ENCODE measurements at regions not wholly inside any gene's neighbourhood (a gene's known extent, or its start where the extent isn't known, plus 50 kb on each side); places are given as distances from the start of the nearest gene placed in this dataset.

DNA sequence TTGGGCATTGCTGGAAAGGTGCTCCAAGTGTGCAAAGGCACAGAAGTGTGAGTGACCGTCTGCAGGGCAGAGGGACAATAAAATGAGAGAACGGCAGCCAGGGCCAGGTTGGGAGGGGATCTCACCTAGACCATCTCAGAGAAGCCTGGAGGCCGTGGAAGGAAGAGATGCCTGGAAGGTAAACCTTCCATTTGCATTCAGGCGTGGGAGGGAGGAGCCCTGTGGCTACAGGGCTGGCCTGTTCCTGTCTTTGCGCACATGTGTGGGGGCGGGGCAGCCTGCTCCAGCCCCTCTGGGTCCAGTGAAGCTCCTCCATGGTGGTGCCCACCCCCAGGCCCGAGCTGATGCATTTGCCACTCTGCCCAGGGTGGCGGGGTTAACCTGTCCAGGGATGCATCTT is 473.6 kb upstream of the MGMT start:
- no peaks in the 10 kb centered on the region for H3K27me3 ChIP-seq (ENCODE audit: control insufficient read depth, insufficient read depth, low read length)
- H3K9ac ChIP-seq (ENCODE audit: low read length), result no peak overlapping the region
- no peak overlapping the region for H3K4me3 ChIP-seq (ENCODE audit: low read length)
- H3K4me1 ChIP-seq (ENCODE audit: control insufficient read depth, insufficient read depth, low read length), result no peaks in the 10 kb centered on the region
- H3K36me3 ChIP-seq (ENCODE audit: control insufficient read depth, insufficient read depth, low read length), result no peaks in the 10 kb centered on the region
- no peak overlapping the region for H3K27ac ChIP-seq (ENCODE audit: low read depth, low read length)

DNA sequence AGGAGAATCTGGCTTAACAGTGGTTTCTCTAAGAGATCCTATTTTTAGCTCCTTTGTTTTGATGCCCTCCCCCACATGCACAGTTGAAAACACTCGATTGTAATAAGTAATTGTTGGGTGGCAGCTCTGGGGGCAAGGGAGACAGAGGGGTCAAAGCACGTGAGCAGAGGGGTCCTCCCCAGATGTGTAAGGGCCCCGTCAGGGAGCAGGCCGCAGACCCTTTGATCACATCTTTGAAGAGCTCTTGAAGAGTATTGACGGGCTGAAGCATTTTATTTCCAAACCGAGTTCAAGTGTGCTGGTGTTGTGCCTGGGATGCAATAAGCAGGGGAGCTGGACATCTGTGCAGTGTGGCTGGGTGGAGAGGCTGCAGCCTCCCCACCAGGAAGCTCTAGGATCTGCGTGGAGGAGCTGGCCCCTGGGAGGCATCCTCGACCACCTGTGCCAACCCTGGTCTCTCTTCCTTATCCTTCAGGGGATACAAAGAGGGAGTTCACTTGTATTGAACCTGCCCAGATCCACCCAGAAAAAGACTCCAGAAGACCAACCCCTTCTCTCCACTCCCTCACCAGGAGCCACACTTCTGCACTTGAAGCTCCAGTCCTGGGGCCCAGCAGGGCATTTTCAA is 473.0 kb upstream of the MGMT start:
- H3K4me1 ChIP-seq (ENCODE audit: control insufficient read depth, insufficient read depth, low read length), result no peaks in the 10 kb centered on the region
- H3K9ac ChIP-seq (ENCODE audit: low read length), result no peak overlapping the region
- no peaks in the 10 kb centered on the region for H3K27me3 ChIP-seq (ENCODE audit: control insufficient read depth, insufficient read depth, low read length)
- H3K27ac ChIP-seq (ENCODE audit: low read depth, low read length), result no peak overlapping the region
- no peak overlapping the region for H3K4me3 ChIP-seq (ENCODE audit: low read length)
- no peaks in the 10 kb centered on the region for H3K36me3 ChIP-seq (ENCODE audit: control insufficient read depth, insufficient read depth, low read length)

DNA sequence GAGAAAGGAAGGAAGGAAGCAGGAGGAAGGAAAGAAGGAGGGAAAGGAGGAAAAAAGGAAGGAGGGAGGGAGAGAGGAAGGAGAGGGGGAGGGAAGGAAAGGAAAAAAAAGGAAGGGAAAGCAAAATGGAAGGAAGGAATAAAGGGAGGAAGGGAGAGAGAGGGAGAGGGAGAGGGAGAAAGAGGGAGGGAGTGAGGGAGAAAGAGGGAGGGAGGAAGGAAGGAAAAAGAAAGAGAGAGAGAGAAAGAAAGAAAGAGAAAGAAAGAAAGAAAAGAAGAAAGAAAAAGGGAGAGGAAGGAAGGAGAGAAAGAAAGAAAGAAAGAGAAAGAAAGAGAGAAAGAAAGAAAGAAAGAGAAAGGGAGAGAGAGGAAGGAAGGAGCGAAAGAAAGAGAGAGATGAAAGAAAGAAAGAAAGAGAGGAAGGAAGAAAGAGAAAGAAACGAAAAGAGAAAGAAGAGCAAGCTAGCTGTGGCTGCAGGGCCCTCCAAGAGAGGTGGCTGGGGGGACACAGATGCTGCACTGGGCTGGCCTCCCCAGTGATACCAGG is 472.4 kb upstream of the MGMT start:
- Histone ChIP-seq H3K4me3 (ENCODE audit: low read length) (no peak overlapping the region), H3K36me3 (ENCODE audit: control insufficient read depth, insufficient read depth, low read length) (no peaks in the 10 kb centered on the region), H3K27ac (ENCODE audit: low read depth, low read length) (no peak overlapping the region), H3K27me3 (ENCODE audit: control insufficient read depth, insufficient read depth, low read length) (no peaks in the 10 kb centered on the region), H3K9ac (ENCODE audit: low read length) (no peak overlapping the region), H3K4me1 (ENCODE audit: control insufficient read depth, insufficient read depth, low read length) (no peaks in the 10 kb centered on the region)

DNA sequence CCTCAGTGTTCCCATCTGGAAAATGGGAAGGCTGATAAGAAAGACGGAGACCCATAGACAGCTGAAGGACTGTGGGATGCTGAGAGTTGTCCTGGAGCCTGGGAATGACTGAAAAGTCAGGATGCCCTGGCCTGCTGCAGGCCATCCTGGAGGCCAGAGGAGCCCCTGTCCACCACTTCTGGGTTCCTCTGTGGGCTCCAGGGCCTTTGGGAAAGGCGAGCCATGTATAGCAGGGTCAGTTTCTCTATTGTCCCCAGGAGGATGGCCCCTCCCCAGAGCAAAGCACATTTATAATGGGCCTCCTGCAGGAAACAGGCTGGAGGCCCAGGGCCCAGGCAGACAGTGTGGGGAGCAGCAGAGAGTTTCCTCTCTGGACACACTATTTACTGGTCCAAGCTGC is 471.4 kb upstream of the MGMT start:
- no peak overlapping the region for H3K27ac ChIP-seq (ENCODE audit: low read depth, low read length)
- no peak overlapping the region for H3K9ac ChIP-seq (ENCODE audit: low read length)
- H3K4me1 ChIP-seq (ENCODE audit: control insufficient read depth, insufficient read depth, low read length), result no peaks in the 10 kb centered on the region
- no peaks in the 10 kb centered on the region for H3K36me3 ChIP-seq (ENCODE audit: control insufficient read depth, insufficient read depth, low read length)
- H3K4me3 ChIP-seq (ENCODE audit: low read length), result no peak overlapping the region
- no peaks in the 10 kb centered on the region for H3K27me3 ChIP-seq (ENCODE audit: control insufficient read depth, insufficient read depth, low read length)

DNA sequence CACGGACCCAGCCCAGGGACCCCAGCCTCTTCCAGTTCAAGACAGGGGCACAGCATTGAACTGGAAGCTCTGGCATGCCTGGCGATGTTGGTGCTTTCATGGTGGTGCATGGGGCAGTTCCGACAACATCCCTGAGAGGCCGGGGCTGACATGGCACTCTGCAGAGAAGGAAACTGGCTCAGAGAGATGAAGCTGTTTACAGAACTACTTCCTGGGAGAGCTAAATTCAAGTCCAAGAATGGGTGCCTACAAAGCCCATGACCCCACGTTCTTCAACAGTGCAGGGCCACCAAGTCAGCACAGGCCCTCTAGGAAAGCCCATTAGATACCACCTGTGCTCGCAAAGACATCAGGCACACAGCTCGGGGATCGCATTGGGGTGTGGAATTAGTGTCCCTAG is 470.9 kb upstream of the MGMT start:
- H3K27ac ChIP-seq (ENCODE audit: low read depth, low read length), result no peak overlapping the region
- H3K9ac ChIP-seq (ENCODE audit: low read length), result no peak overlapping the region
- no peaks in the 10 kb centered on the region for H3K4me1 ChIP-seq (ENCODE audit: control insufficient read depth, insufficient read depth, low read length)
- no peaks in the 10 kb centered on the region for H3K36me3 ChIP-seq (ENCODE audit: control insufficient read depth, insufficient read depth, low read length)
- no peaks in the 10 kb centered on the region for H3K27me3 ChIP-seq (ENCODE audit: control insufficient read depth, insufficient read depth, low read length)
- H3K4me3 ChIP-seq (ENCODE audit: low read length), result no peak overlapping the region

DNA sequence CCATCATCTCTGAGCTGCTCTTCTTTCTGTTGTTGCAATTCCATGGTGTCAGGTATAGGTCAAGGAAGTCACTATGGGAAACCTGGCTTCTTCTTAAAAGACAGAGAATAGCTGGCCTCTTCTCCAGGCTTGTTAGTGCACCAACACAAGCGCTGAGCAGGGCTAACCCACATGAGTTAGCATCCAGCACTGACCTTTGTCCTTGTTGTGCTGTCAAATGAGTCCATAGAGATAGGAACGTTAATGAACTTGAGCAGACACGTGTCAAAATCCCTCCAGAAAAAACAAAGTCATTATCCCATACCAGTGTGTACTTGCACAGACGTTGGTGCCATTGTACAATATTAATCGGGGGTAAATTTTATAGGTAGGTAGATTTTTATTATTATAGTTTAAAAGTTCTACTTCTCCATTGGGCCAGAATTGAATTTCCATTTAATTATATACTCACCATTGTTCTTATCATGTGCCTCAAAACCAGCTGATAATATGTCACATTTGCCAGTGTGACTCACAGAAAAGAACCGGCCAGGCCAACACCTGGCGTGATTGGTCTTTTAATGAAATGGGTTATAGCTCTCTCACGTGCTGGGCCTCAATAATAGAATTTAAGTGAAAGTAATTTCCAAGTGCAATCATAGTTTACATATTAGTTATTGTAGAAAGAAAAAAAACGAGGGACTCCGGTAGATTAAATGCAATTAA is 468.8 kb upstream of the MGMT start:
- Histone ChIP-seq H3K36me3 (ENCODE audit: control insufficient read depth, insufficient read depth, low read length) (no peaks in the 10 kb centered on the region), H3K4me1 (ENCODE audit: control insufficient read depth, insufficient read depth, low read length) (no peaks in the 10 kb centered on the region), H3K4me3 (ENCODE audit: low read length) (no peak overlapping the region), H3K27ac (ENCODE audit: low read depth, low read length) (no peak overlapping the region), H3K27me3 (ENCODE audit: control insufficient read depth, insufficient read depth, low read length) (no peaks in the 10 kb centered on the region), H3K9ac (ENCODE audit: low read length) (no peak overlapping the region)

DNA sequence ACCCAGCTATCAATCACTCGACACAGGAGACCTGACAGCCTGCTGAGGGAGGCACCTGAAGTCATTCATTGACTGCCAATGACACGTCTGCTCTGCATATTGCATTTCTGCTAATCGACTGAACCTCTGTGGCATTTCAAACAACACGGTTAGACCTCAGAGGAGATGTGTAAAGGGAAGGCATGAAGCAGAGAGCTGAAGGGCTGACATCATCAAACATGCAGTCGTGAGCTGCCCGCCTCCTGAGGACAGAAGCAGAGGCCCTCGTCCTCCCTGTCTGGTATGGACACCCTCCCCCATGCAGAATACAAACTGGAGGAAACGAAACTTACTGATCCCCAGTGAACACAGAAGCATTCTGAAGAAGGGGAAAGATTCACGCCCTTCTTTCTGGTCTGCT is 462.6 kb upstream of the MGMT start:
- H3K9ac ChIP-seq (ENCODE audit: low read length), result no peak overlapping the region
- no peaks in the 10 kb centered on the region for H3K27me3 ChIP-seq (ENCODE audit: control insufficient read depth, insufficient read depth, low read length)
- H3K4me3 ChIP-seq (ENCODE audit: low read length), result no peak overlapping the region
- no peak overlapping the region for H3K27ac ChIP-seq (ENCODE audit: low read depth, low read length)
- H3K36me3 ChIP-seq (ENCODE audit: control insufficient read depth, insufficient read depth, low read length), result no peaks in the 10 kb centered on the region
- no peaks in the 10 kb centered on the region for H3K4me1 ChIP-seq (ENCODE audit: control insufficient read depth, insufficient read depth, low read length)

DNA sequence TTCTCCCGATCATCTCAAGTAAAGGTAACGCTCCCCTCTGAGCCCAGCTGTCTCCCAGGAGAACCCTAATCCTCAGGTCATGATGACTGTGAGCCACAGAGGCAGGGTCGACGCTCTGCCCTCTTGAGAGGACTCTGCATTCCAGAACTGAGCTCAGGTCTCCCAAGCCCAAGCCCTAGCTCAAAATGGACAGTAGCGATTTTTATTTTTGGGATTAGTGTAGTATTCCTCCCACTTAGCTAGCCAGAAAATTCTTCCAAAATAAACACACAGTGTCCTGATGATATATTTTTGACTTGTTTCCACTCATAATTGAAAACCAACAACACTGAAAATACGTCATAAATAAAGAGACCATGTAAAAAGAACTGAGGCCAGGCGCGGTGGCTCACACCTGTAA is 462.0 kb upstream of the MGMT start:
- Histone ChIP-seq H3K9ac (ENCODE audit: low read length) (no peak overlapping the region), H3K36me3 (ENCODE audit: control insufficient read depth, insufficient read depth, low read length) (no peaks in the 10 kb centered on the region), H3K4me3 (ENCODE audit: low read length) (no peak overlapping the region), H3K4me1 (ENCODE audit: control insufficient read depth, insufficient read depth, low read length) (no peaks in the 10 kb centered on the region), H3K27ac (ENCODE audit: low read depth, low read length) (no peak overlapping the region), H3K27me3 (ENCODE audit: control insufficient read depth, insufficient read depth, low read length) (no peaks in the 10 kb centered on the region)

DNA sequence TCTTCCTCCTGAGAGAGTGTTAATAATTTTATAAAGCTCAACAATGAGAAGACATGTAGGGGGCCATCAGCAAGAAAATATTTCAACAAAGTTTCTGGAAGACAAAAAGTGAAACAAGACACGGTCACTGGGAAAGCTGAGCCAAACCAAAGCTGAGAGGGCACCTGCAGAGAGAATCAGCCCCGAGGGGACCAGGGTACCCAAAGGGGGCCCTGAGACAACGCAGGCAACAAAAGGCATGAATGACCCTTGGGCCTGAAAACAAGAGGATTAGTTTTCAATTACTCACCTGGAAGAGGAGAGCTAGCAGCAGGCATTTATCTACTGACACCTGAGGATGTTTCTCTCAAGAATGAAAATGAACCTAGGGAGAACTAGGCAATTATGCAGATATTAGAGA is 461.2 kb upstream of the MGMT start:
- Histone ChIP-seq H3K9ac (ENCODE audit: low read length) (no peak overlapping the region), H3K4me3 (ENCODE audit: low read length) (no peak overlapping the region), H3K27ac (ENCODE audit: low read depth, low read length) (no peak overlapping the region), H3K4me1 (ENCODE audit: control insufficient read depth, insufficient read depth, low read length) (no peaks in the 10 kb centered on the region), H3K36me3 (ENCODE audit: control insufficient read depth, insufficient read depth, low read length) (no peaks in the 10 kb centered on the region), H3K27me3 (ENCODE audit: control insufficient read depth, insufficient read depth, low read length) (no peaks in the 10 kb centered on the region)

DNA sequence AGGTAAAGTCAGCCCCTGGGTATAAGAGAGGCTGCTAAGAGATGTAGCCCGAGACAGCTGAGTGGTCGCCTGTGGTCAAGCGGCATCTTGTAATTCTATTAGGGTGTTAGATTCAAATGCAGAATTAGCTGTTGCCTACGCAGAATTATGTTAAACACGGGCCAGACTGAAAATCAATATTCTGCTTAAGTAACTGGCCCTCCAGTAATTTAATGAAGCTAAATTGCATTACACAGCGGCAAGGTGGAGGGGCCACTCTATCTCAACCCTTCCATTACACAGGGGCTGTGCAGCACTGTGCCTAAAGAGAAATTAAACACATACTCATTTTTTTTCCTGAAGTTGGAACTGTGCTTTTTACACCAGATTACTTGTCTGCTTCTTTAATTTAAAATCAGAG is 448.5 kb upstream of the MGMT start:
- Histone ChIP-seq H3K9ac (ENCODE audit: low read length) (no peak overlapping the region), H3K36me3 (ENCODE audit: control insufficient read depth, insufficient read depth, low read length) (no peaks in the 10 kb centered on the region), H3K27ac (ENCODE audit: low read depth, low read length) (no peak overlapping the region), H3K27me3 (ENCODE audit: control insufficient read depth, insufficient read depth, low read length) (no peaks in the 10 kb centered on the region), H3K4me3 (ENCODE audit: low read length) (no peak overlapping the region), H3K4me1 (ENCODE audit: control insufficient read depth, insufficient read depth, low read length) (peaks cover 2% of the 10 kb centered on the region)

DNA sequence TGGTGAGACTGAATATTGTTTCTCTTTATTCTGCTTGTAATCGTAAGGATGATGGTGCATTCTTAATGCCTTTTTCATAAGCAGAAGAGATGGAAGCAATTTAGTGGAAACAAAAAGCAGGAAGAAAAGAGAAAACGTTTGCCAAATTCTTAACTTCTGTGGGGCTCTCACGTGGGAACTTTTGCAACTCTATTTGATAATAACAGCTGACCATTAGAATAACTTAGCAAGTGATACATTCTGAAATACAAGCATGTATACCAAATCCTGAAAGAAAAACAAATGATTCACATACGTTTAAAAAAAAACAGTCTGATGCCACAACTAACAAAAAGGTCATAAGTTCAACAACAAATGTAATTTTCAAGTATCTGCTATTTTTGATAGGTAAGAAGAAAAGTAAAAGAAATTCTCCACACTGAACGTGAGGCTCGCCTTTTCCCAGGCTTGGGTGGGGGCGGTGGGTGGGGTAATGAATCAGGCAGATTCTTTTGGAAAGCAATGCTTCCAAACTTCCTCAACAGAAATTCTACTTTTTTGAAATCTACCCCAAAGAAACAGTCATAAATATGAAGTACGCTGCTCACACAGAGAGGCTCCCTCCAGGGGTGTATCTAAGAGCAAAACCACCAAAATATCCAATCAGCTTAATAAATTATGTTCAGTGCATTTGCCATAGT is 446.2 kb upstream of the MGMT start:
- Histone ChIP-seq H3K4me3 (ENCODE audit: low read length) (no peak overlapping the region), H3K27me3 (ENCODE audit: control insufficient read depth, insufficient read depth, low read length) (no peaks in the 10 kb centered on the region), H3K36me3 (ENCODE audit: control insufficient read depth, insufficient read depth, low read length) (no peaks in the 10 kb centered on the region), H3K9ac (ENCODE audit: low read length) (no peak overlapping the region), H3K27ac (ENCODE audit: low read depth, low read length) (no peak overlapping the region), H3K4me1 (ENCODE audit: control insufficient read depth, insufficient read depth, low read length) (peaks cover 2% of the 10 kb centered on the region)

DNA sequence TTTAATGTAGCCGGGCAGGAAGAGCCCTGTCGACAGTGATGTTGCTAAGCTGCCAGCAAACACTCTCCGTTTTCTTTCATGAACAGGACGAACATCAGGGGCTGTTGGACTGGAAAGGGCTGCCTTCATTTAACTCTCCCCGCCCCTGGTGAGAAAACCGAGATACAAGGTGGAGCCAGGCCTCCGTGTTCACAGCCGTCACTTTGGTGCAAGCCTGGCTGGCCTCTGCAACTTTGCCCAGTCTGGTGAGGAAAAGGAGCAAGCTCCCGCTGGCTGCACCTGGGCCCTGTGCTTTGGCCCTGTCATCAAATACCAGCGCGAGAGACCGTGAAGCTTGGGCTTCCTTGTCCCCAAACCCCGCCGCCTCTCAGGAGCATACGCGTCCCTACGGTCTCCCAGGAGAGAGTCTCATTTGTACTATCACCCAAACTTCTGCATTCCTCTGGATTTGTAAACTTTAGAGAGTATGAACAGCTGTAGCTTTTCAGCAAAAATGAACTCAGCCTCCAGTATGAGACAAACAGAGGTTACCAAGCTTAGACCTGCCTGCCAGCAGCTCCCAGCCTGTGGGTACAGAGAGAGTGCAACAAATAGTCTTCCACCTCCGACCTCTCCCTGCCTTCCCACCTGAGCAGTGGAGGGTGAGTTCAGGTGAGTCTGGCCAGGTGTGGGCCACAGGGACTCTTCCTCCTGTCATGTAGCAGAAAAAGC is 445.3 kb upstream of the MGMT start:
- Histone ChIP-seq H3K36me3 (ENCODE audit: control insufficient read depth, insufficient read depth, low read length) (no peaks in the 10 kb centered on the region), H3K4me1 (ENCODE audit: control insufficient read depth, insufficient read depth, low read length) (peaks cover 2% of the 10 kb centered on the region), H3K9ac (ENCODE audit: low read length) (no peak overlapping the region), H3K27me3 (ENCODE audit: control insufficient read depth, insufficient read depth, low read length) (no peaks in the 10 kb centered on the region), H3K27ac (ENCODE audit: low read depth, low read length) (no peak overlapping the region), H3K4me3 (ENCODE audit: low read length) (no peak overlapping the region)
